NOMO-1 (cell line): ENCODE measurements at regions not wholly inside any gene's neighbourhood (a gene's known extent, or its start where the extent isn't known, plus 50 kb on each side); places are given as distances from the start of the nearest gene placed in this dataset.
"Not testable (repeated sequence)": the region's sequence is repeated elsewhere in the genome, so short reads cannot be mapped to it uniquely, and the experiment has no call there.

Experiments
- DNase-seq, 2 experiments: peaks; one replicate each; lab custom pipeline; 2025; ENCODE audit not compliant: unreplicated experiment in 2 of 2; lab: John Stamatoyannopoulos, UW

- DNase-seq, result no peak
Observed at GRCh38 chr13:100787899-100788298, 113.3 kb upstream of the TMTC4 start.

GRCh38 chr13:100776686-100777085, 102.1 kb upstream of the TMTC4 start:
- not testable (repeated sequence) for DNase-seq

GRCh38 chr13:100773923-100774663, 99.5 kb upstream of the TMTC4 start:
- DNase-seq, result no peak

GRCh38 chr13:100773429-100773828, 98.8 kb upstream of the TMTC4 start:
- no peak for DNase-seq

- DNase-seq, result no peak
Observed at GRCh38 chr13:100767192-100767591, 92.6 kb upstream of the TMTC4 start.

- DNase-seq, result not testable (repeated sequence)
Observed at GRCh38 chr13:100766570-100766969, 92.0 kb upstream of the TMTC4 start.

- DNase-seq, result no peak
Observed at GRCh38 chr13:100764937-100765336, 90.3 kb upstream of the TMTC4 start.

- DNase-seq, result not testable (repeated sequence)
Observed at GRCh38 chr13:100762126-100762525, 87.5 kb upstream of the TMTC4 start.

- DNase-seq, result no peak
Observed at GRCh38 chr13:100755891-100756290, 81.3 kb upstream of the TMTC4 start.

- no peak for DNase-seq
Observed at GRCh38 chr13:100754459-100754858, 79.9 kb upstream of the TMTC4 start.

GRCh38 chr13:100753376-100753775, 78.8 kb upstream of the TMTC4 start:
- DNase-seq, result no peak

- no peak for DNase-seq
Observed at GRCh38 chr13:100751826-100752225, 77.2 kb upstream of the TMTC4 start.

- DNase-seq, result no peak
Observed at GRCh38 chr13:100746953-100747683, 72.5 kb upstream of the TMTC4 start.

- DNase-seq, result peak in 1 of 2 experiments; percentile 15
Observed at GRCh38 chr13:100738176-100738855, 63.7 kb upstream of the TMTC4 start.

- no peak for DNase-seq
Observed at GRCh38 chr13:100735494-100735893, 60.9 kb upstream of the TMTC4 start.

- no peak for DNase-seq
Observed at GRCh38 chr13:100734194-100734720, 59.7 kb upstream of the TMTC4 start.

GRCh38 chr13:100733261-100733660, 58.7 kb upstream of the TMTC4 start:
- DNase-seq, result no peak

GRCh38 chr13:100728201-100728600, 53.6 kb upstream of the TMTC4 start:
- DNase-seq, result no peak

- no peak for DNase-seq
Observed at GRCh38 chr13:100725472-100725871, 50.9 kb upstream of the TMTC4 start.

- DNase-seq, result no peak
Observed at GRCh38 chr13:100724568-100724967, 50.0 kb upstream of the TMTC4 start.
